HepG2 (cell line): ENCODE measurements at regions not wholly inside any gene's neighbourhood (a gene's known extent, or its start where the extent isn't known, plus 50 kb on each side); places are given as distances from the start of the nearest gene placed in this dataset.
"Not testable (repeated sequence)": the region's sequence is repeated elsewhere in the genome, so short reads cannot be mapped to it uniquely, and the experiment has no call there.

Experiments used
- ATAC-seq: fragments of 200-7000 bp; cut with Tn5 transposase; 3 replicates; pipeline ENCODE4 v1.9.1; 2020; ENCODE audit warnings: mild to moderate bottlenecking, moderate library complexity
- BruUV-seq: library from RNA; stranded (reverse); fragments of 400-500 nt; replicated peaks from 2 replicates; lab custom pipeline; 2021; lab: Mats Ljungman, UMichigan
- CTCF ChIA-PET: fragments of 300-600 bp; formaldehyde crosslinking; extraction: SDS; loops from one replicate; lab custom pipeline; 2021; ENCODE audit warnings: low total read pairs, inconsistent platforms, low intra/inter-chr PET ratio; lab: Yijun Ruan, JAX
- POLR2A ChIA-PET: fragments of 350-600 bp; sonication (Branson Sonifier 250); formaldehyde crosslinking; loops from one replicate; lab custom pipeline; 2020; ENCODE audit warnings: antibody characterized with exemption, inconsistent platforms; lab: Yijun Ruan, JAX
- DNase-seq: peaks from one replicate; pipeline ENCODE4 v3.0.0-alpha.2; 2015; ENCODE audit warnings: low spot score
- FAIRE-seq: peaks from 3 replicates; lab custom pipeline; 2011; peaks lifted over from hg19 to GRCh38; lab: Jason Lieb, UNC
- H2AFZ ChIP-seq: one replicate; pipeline ENCODE4 v1.6.1; 2011; ENCODE audit warnings: low read length, inconsistent platforms
- H3K27ac ChIP-seq: fragments of 300-600 bp; 3 replicates; pipeline ENCODE4 v1.8.0; 2011; ENCODE audit warnings: mixed run types, mild to moderate bottlenecking, mixed read lengths, low read length, inconsistent platforms; ENCODE audit not compliant: insufficient read depth; ENCODE audit errors: extremely low read length
- H3K27me3 ChIP-seq, 2 experiments: fragments of 200-600 bp in 1 of 2; 2 replicates in 1 of 2; 3 replicates in 1 of 2; pipeline versions ENCODE4 v1.6.0 to v1.8.0; 2011; ENCODE audit warnings: low read length in 2 of 2, mild to moderate bottlenecking in 2 of 2, moderate library complexity in 2 of 2, inconsistent platforms in 1 of 2; ENCODE audit not compliant: insufficient read depth in 2 of 2, control insufficient read depth in 1 of 2
- H3K36me3 ChIP-seq, 2 experiments: fragments of 200-600 bp in 1 of 2; replicated peaks in 1 of 2; 2 replicates in 1 of 2; 3 replicates in 1 of 2; pipeline versions ENCODE4 v1.5.1 to v1.8.0; 2011; ENCODE audit warnings: low read length in 2 of 2, inconsistent platforms in 1 of 2; ENCODE audit not compliant: insufficient read depth in 2 of 2, control insufficient read depth in 1 of 2
- H3K4me1 ChIP-seq: 2 replicates; pipeline ENCODE4 v1.5.1; 2012; ENCODE audit warnings: low read length, inconsistent platforms; ENCODE audit not compliant: insufficient read depth
- H3K4me2 ChIP-seq: 2 replicates; pipeline ENCODE4 v1.6.0; 2011; ENCODE audit warnings: low read depth, low read length, inconsistent platforms
- H3K4me3 ChIP-seq, 3 experiments: fragments of 200-600 bp in 1 of 3; sonication (generic), shearing (Covaris generic) in 1 of 3; replicated peaks in 1 of 3; 2 replicates each; pipeline ENCODE4 v1.5.1; 2011 to 2016; ENCODE audit warnings: low read length in 3 of 3, inconsistent platforms in 2 of 3, low read depth in 2 of 3, mild to moderate bottlenecking in 2 of 3, control low read depth in 1 of 3, mixed read lengths in 1 of 3; ENCODE audit not compliant: insufficient read depth in 1 of 3
- H3K79me2 ChIP-seq: one replicate; pipeline ENCODE4 v1.6.1; 2011; ENCODE audit warnings: low read length, inconsistent platforms; ENCODE audit not compliant: insufficient read depth
- H3K9ac ChIP-seq: 2 replicates; pipeline ENCODE4 v1.6.0; 2011; ENCODE audit warnings: mild to moderate bottlenecking, low read depth, low read length, inconsistent platforms; ENCODE audit not compliant: insufficient read depth
- H3K9me3 ChIP-seq: 2 replicates; pipeline ENCODE4 v1.5.1; 2012; ENCODE audit warnings: mild to moderate bottlenecking, low read length
- H4K20me1 ChIP-seq: 2 replicates; pipeline ENCODE4 v1.6.0; 2011; ENCODE audit warnings: inconsistent platforms, mild to moderate bottlenecking, low read length, moderate library complexity; ENCODE audit not compliant: insufficient read depth
- JARID2 ChIP-seq: sonication (generic); formaldehyde crosslinking; IDR thresholded peaks from 2 replicates; pipeline ENCODE4 v1.8.1; 2023; ENCODE audit warnings: missing genetic modification reagents, inconsistent platforms; ENCODE audit not compliant: insufficient replicate concordance
- MED1 ChIP-seq: sonication (generic); formaldehyde crosslinking; IDR thresholded peaks from 2 replicates; pipeline ENCODE4 v1.4.0; 2020; ENCODE audit warnings: missing genetic modification reagents
- SCMH1 ChIP-seq: sonication (generic); formaldehyde crosslinking; IDR thresholded peaks from 2 replicates; pipeline ENCODE4 v1.9.0; 2021; ENCODE audit warnings: missing genetic modification reagents, mild to moderate bottlenecking, borderline replicate concordance
- ZNF576 ChIP-seq: sonication (generic); formaldehyde crosslinking; IDR thresholded peaks from 2 replicates; pipeline ENCODE4 v1.4.0; 2020; ENCODE audit warnings: mild to moderate bottlenecking, missing genetic modification reagents
- ZNF761 ChIP-seq: sonication (generic); formaldehyde crosslinking; conservative IDR thresholded peaks from 2 replicates; pipeline ENCODE4 v1.4.0; 2020; ENCODE audit warnings: mild to moderate bottlenecking, missing genetic modification reagents
- ZNF768 ChIP-seq: sonication (generic); formaldehyde crosslinking; IDR thresholded peaks from 2 replicates; pipeline ENCODE4 v1.4.0; 2020; ENCODE audit warnings: missing genetic modification reagents
- ZSCAN5A ChIP-seq: sonication (generic); formaldehyde crosslinking; IDR thresholded peaks from 2 replicates; pipeline ENCODE4 v1.8.0; 2022; ENCODE audit warnings: mild to moderate bottlenecking, missing genetic modification reagents, borderline replicate concordance
- ZXDC ChIP-seq: sonication (generic); formaldehyde crosslinking; IDR thresholded peaks from 2 replicates; pipeline ENCODE4 v1.5.0; 2020; ENCODE audit warnings: mild to moderate bottlenecking, missing genetic modification reagents
- WGBS: methylation state at CpG from one replicate; pipeline ENCODE4 v1.1.6; 2017; ENCODE audit warnings: low lambda C conversion rate; 5-methylcytosine and 5-hydroxymethylcytosine counted together
- in situ Hi-C: cut with HindIII; loops from 2 replicates; pipeline ENCODE4 v1.10.0; 2017; ENCODE audit warnings: low pct_unique_long_range_greater_than_20kb; ENCODE audit not compliant: extremely low pct_ligation_motif_present
- intact Hi-C: fragments of 100-400 bp; cut with micrococcal nuclease; formaldehyde crosslinking; loops from one replicate; pipeline ENCODE4 v1.10.0; 2022; ENCODE audit not compliant: unreplicated experiment

- no peak overlapping the region for H3K4me3 ChIP-seq
- no peaks in the 10 kb centered on the region for H3K79me2 ChIP-seq
- ChIA-PET POLR2A (no interaction called here), CTCF (no interaction called here)
- H4K20me1 ChIP-seq, result no peaks in the 10 kb centered on the region
- H3K9ac ChIP-seq, result no peak overlapping the region
- 5% methylated on average over 3 of the region's 3 CpGs for WGBS
- no peaks in the 10 kb centered on the region; the same call in 1 of the 2 replicates for H3K9me3 ChIP-seq
- in situ Hi-C loops, result no loop called here
- H3K27ac ChIP-seq, result no peak overlapping the region
- no TSS peak for BruUV-seq
- H3K27me3 ChIP-seq, result no peaks in the 10 kb centered on the region
- ATAC-seq (no peak), DNase-seq (no peak), FAIRE-seq (no peak)
- no peak overlapping the region for H2AFZ ChIP-seq
- no peaks in the 10 kb centered on the region for H3K4me1 ChIP-seq
- H3K36me3 ChIP-seq, result no peaks in the 10 kb centered on the region
- intact Hi-C loops, result no loop called here
- no peak overlapping the region for H3K4me2 ChIP-seq
- TF ChIP-seq ZNF768 (CRISPR knock-in tag) (no peak), MED1 (CRISPR knock-in tag) (no peak)
Observed at GRCh38 chrX:79462458-79462857, 95.3 kb upstream of the ITM2A start.

DNA sequence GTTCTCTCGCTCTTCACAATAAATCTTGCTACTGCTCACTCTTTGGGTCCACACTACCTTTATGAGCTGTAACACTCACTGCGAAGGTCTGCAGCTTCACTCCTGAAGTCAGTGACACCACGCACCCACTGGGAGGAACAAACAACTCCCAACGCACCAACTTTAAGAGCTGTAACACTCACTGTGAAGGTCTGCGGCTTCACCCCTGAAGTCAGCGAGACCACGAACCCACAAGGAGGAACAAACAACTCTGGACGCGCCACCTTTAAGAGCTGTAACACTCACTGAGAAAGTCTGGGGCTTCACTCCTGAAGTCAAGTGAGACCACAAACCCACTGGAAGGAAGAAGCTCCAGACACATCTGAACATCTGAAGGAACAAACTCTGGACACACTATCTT lies 89.5 kb upstream of the ITM2A start:
- CTCF ChIA-PET, H3K4me3 ChIP-seq, H3K79me2 ChIP-seq, BruUV-seq, FAIRE-seq, H4K20me1 ChIP-seq, H3K9me3 ChIP-seq, H2AFZ ChIP-seq, H3K27ac ChIP-seq, H3K36me3 ChIP-seq, H3K4me1 ChIP-seq, H3K27me3 ChIP-seq, POLR2A ChIA-PET, in situ Hi-C loops, H3K4me2 ChIP-seq, intact Hi-C loops, H3K9ac ChIP-seq, DNase-seq, ATAC-seq: not testable (repeated sequence)
- WGBS, result 90% methylated on average over 2 of the region's 9 CpGs

GRCh38 chrX:79452881-79453280 lies 85.7 kb upstream of the ITM2A start:
- Histone ChIP-seq H3K4me1 (no peaks in the 10 kb centered on the region), H3K36me3 (no peaks in the 10 kb centered on the region), H3K27ac (no peak overlapping the region), H3K9me3 (no peaks in the 10 kb centered on the region), H4K20me1 (no peaks in the 10 kb centered on the region), H3K79me2 (no peaks in the 10 kb centered on the region), H3K9ac (no peak overlapping the region), H2AFZ (no peak overlapping the region), H3K27me3 (no peaks in the 10 kb centered on the region), H3K4me3 (no peak overlapping the region), H3K4me2 (no peak overlapping the region)
- POLR2A ChIA-PET, result no interaction called here
- 0% methylated on average over 1 of the region's 1 CpG for WGBS
- ATAC-seq (no peak), DNase-seq (no peak), FAIRE-seq (no peak)
- CTCF ChIA-PET, result no interaction called here
- in situ Hi-C loops (no loop called here), intact Hi-C loops (no loop called here)
- no TSS peak for BruUV-seq
- TF ChIP-seq ZSCAN5A (CRISPR knock-in tag), result no peak
- no peak for TF ChIP-seq ZXDC (CRISPR knock-in tag)
- TF ChIP-seq SCMH1 (CRISPR knock-in tag), result no peak
- TF ChIP-seq ZNF761 (CRISPR knock-in tag), result no peak
- TF ChIP-seq JARID2 (CRISPR knock-in tag), result no peak
- TF ChIP-seq ZNF576 (CRISPR knock-in tag), result no peak
